ENCODE measurements at regions not wholly inside any gene's neighbourhood (a gene's known extent, or its start where the extent isn't known, plus 50 kb on each side); places are given as distances from the start of the nearest gene placed in this dataset.
"Not testable (repeated sequence)": the region's sequence is repeated elsewhere in the genome, so short reads cannot be mapped to it uniquely, and the experiment has no call there.

DNA sequence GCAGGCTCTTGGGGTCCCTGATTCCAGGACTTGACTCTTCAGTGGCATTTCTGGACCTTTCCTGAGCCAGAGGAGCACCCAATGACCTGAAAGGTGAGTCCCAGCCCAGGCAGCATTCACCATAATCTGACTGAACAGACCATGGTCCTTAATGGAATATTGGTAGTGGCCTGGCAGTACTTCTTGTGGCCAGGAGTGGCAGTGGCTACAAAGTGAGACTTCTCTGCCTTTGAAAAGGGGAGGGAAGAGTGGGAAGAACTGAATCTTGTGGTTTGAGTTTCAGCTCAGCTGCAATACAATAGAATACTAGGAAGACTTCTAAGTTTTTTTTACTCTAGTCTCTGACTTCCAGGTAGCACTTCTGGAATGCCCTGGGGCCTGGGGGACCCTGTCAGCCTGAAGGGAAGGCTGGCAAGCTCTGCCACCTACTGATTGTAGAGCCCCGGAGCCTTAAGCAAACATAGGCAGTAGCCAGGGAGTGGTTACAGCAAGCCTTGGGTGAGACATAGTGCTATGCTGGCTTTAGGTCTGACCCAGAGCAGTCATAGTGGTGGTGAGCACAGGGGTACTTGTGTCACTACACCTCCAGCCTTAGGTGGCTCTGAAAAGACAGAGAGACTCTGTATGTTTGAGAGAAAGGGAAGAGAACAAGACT is 674.2 kb upstream of the MANEA start:
- DNase-seq (ENCODE audit: low read depth), result no peak

DNA sequence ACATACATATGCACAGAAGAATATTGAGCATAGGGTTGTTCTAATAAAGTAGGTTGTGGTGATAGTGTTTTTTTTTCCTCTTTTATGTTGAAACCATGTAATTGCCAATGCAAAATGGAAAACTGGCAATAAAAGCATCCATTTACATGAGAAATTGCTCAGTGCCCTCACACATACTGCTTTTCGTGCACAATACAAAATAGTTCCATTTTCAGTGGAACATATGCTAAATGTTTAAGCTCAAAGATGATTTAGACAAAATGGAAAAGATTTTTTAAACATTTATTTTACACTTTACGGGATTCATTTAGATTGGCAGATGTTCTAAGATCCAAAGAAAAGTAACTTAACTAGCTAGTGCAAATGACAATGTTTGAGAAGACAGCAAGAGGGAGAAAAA is 678.1 kb upstream of the MANEA start:
- no peak for DNase-seq (ENCODE audit: low read depth)

DNA sequence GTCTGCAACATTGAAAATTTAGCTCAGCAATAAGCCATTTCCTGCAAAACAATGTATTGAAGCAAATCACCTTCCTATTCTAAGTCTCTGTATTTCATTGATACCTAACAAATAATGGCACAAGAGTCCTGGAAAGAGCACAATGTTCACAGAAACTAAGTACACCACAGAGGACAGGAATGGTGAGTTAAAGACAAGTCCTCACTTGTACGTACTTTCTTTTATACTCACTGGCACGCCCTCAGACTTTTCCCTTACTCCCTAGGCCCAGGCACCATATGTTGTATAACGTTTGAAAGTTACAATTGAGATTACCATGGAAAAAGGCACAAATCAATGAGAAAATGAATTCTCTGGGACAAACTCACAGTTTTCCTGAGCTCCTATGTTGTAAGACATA is 683.0 kb upstream of the MANEA start:
- DNase-seq (ENCODE audit: low read depth), result no peak

DNA sequence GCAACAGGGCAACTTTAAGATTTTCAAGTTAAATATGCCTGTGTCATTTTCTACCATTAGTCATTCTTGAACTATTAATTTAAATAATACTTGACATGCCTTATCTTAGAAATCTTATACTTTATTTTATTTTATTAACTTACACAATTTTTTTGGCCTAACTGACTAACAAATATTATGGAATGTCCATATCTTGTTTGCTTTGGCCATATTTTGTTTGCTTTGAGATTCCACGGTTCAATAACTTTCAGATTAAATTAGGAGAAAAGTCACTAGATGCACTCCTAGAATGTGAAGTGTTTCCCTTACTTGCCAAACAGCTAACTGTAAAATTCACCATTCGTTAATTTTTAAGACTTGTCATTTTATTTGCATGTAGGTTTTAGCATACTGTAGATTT is 684.0 kb upstream of the MANEA start:
- no peak for DNase-seq (ENCODE audit: low read depth)

DNA sequence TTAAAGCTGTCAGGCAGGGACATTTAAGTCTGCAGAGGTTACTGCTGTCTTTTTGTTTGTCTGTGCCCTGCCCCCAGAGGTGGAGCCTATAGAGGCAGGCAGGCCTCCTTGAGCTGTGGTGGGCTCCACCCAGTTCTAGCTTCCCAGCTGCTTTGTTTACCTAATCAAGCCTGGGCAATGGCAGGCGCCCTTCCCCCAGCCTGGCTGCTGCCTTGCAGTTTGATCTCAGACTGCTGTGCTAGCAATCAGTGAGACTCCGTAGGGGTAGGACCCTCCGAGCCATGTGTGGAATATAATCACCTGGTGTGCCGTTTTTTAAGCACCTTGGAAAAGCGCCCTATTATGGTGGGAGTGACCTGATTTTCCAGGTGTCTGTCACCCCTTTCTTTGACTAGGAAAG is 703.5 kb upstream of the MANEA start:
- DNase-seq (ENCODE audit: low read depth), result not testable (repeated sequence)

DNA sequence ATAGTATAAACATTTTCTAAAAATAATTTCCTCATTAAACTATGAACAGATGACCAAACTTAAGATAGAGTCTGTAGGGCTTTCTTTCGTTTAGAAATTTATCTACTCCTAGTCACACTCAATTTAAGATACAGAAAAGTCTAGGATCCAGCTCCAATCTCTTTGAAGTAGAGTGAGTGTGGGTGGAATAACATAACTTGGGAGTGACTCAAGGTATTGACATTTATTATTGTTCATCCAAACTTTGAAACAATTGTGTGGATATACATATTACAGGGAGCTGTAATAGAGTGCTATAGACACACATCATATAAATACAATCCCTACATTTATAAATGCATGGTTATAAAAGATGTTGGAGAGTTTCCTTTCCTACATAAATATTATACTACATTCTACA is 715.2 kb upstream of the MANEA start:
- DNase-seq (ENCODE audit: low read depth), result no peak

GRCh38 chr6:94859924-94860323 is 717.4 kb upstream of the MANEA start:
- DNase-seq (ENCODE audit: low read depth), result no peak

GRCh38 chr6:94856999-94857398 is 720.3 kb upstream of the MANEA start:
- not testable (repeated sequence) for DNase-seq (ENCODE audit: low read depth)

GRCh38 chr6:94851329-94851728 is 726.0 kb upstream of the MANEA start:
- DNase-seq (ENCODE audit: low read depth), result not testable (repeated sequence)

DNA sequence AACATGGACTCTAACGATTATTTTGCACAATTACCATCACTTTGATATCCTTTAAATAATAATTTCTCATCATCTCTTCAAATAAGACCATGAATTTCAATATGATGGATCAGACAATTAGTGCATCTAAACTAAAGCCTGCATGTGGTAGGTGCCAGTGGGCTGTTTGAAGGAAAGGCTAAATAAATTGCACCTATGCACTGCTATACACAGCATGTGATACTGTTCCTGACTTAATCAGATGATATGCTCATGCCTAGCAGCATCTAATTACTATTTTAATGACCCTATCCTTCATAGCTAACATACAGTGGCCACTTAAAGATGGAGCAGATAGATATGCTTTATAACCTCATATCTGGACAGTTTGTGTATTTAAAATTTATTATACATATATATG is 731.6 kb upstream of the MANEA start:
- DNase-seq (ENCODE audit: low read depth), result no peak

- no peak for DNase-seq (ENCODE audit: low read depth)
Observed at GRCh38 chr6:94835264-94835663, 742.1 kb upstream of the MANEA start.

DNA sequence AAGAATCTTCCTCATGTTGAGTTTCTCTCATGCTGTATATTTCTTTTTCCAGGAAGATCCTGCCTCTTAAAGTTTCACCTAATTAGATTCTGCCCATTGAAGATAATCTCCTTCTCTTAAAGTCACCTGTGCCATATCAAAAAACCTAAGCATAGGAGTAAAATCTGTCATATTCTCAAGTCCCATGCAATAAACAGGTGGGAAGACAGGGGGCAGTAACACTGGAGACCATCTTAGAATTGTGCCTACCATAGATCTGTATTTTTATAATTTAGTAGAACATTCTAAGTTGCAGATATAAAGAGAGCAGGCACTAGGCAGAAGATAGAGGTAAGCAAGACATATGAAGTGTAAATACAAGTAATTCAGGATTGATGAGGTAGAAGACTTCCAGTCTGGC is 763.5 kb upstream of the MANEA start:
- DNase-seq (ENCODE audit: low read depth), result no peak

GRCh38 chr6:94801344-94801743 is 776.0 kb upstream of the MANEA start:
- no peak for DNase-seq (ENCODE audit: low read depth)

- DNase-seq (ENCODE audit: low read depth), result no peak
Observed at GRCh38 chr6:94785514-94785913, 791.8 kb upstream of the MANEA start.

- not testable (repeated sequence) for DNase-seq (ENCODE audit: low read depth)
Observed at GRCh38 chr6:94785081-94785480, 792.3 kb upstream of the MANEA start.

DNA sequence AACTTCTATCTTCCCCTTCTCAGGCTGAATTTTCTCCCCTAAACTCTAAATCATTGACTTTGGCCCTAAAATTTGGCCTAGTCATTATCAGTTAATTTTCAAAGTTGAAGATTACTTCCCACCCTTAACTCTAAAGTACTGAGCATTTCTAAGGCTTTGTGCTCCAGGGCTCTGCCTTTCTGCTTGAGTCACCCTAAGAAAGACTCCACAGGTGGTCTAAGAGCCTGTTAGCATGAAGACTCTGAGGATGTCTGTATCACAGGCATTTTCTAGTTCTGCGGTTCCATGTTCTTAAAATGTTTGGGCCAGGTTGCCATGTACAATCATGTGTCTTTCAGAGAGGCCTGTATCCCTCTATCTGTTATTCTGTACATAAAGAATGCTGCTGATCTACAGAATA is 808.1 kb upstream of the MANEA start:
- no peak for DNase-seq (ENCODE audit: low read depth)

- no peak for DNase-seq (ENCODE audit: low read depth)
Observed at GRCh38 chr6:94751641-94752329, 825.5 kb upstream of the MANEA start.

GRCh38 chr6:94736236-94736635 is 841.1 kb upstream of the MANEA start:
- no peak for DNase-seq (ENCODE audit: low read depth)

DNA sequence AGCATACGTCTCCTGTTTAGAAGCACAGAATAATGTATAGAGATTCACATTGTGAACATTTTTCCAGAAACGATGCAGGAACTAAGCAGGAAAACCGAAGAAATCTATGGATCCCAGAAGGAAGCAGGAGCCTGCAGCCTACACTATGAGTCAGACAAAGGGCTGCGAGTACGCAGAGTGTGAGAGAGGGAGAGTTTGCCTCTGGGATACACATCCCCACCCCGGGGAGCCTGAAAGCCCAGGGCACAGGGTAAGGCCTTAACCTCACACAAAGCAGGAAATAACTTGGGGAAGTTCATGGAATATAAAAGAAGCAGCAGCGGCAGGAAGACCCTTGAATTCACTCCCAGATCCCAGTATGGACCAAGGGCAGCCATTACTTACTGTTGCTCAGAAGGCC is 842.1 kb upstream of the MANEA start:
- no peak for DNase-seq (ENCODE audit: low read depth)

- no peak for DNase-seq (ENCODE audit: low read depth)
Observed at GRCh38 chr6:94734751-94735150, 842.6 kb upstream of the MANEA start.

- no peak for DNase-seq (ENCODE audit: low read depth)
Observed at GRCh38 chr6:94733066-94733465, 844.3 kb upstream of the MANEA start.

DNA sequence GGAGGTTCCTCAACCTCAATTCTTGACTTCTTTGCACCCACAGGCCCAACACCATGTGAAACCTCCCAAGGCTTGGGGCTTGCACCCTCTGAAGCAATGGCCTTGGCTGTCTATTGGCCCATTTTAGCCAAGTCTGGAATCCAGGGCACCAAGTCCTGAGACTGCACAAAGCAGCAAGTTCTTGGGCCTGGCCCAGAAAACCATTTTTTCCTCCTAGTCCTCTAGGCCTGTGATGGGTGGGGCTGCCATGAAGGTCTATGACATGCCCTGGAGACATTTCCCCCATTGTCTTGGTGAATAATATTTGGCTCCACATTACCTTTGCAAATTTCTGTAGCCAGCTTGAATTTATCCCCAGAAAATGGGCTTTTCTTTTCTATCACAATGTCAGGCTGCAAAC is 849.6 kb upstream of the MANEA start:
- DNase-seq (ENCODE audit: low read depth), result no peak

- DNase-seq (ENCODE audit: low read depth), result no peak
Observed at GRCh38 chr6:94721459-94721858, 855.9 kb upstream of the MANEA start.

- DNase-seq (ENCODE audit: low read depth), result no peak
Observed at GRCh38 chr6:94713446-94713845, 863.9 kb upstream of the MANEA start.
